ENCODE measurements at regions not wholly inside any gene's neighbourhood (a gene's known extent, or its start where the extent isn't known, plus 50 kb on each side); places are given as distances from the start of the nearest gene placed in this dataset.
A peak's percentile ranks its signal among the peaks of the same experiment; 100 is the strongest.
"Not testable (repeated sequence)": the region's sequence is repeated elsewhere in the genome, so short reads cannot be mapped to it uniquely, and the experiment has no call there.

DNA sequence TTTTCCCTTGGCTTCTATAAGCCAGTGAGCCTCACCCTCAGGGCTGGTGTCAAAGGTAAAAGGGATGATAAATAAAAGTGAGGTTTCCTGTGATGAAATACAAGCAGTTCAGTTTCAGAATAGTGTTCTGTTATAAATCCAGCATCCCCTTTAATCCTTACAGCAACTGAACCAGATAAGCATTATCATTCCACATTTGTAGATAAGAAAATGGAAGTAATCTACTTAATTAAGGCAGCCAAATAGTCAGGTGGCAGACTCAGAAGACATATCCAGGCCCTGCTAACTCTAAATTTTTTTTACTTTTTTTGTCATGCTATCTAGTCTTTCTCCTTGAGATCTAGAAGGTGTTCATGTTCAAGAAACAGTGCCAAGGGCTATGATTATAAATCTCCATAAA lies 99.4 kb upstream of the SOX21 start:
- Histone ChIP-seq H3K36me3 (no peaks in the 10 kb centered on the region), H3K27ac (no peak overlapping the region), H3K27me3 (no peaks in the 10 kb centered on the region), H3K4me1 (no peaks in the 10 kb centered on the region), H3K4me3 (no peak overlapping the region), H3K9me3 (no peaks in the 10 kb centered on the region)
- intact Hi-C loops (cut with DNase I), result no loop called here
- no peak for TF ChIP-seq POLR2A (IDR thresholded peaks at IDR 0.05)
- no peak for TF ChIP-seq CTCF (IDR thresholded peaks at IDR 0.05)
- DNase-seq, result no peak

GRCh38 chr13:94800423-94800822 lies 88.1 kb upstream of the SOX21 start:
- TF ChIP-seq CTCF (IDR thresholded peaks at IDR 0.05) (peak in 4 of 6 experiments; percentile 15 to 65 (median 32)), POLR2A (IDR thresholded peaks at IDR 0.05) (no peak)
- 31 to 51% methylated on average over 5 of the region's 5 CpGs for WGBS, 2 donors
- DNase-seq, result no peak
- no peaks in the 10 kb centered on the region for H3K27me3 ChIP-seq
- no peak overlapping the region for H3K4me3 ChIP-seq
- intact Hi-C loops (cut with DNase I), result no loop called here
- H3K4me1 ChIP-seq, result peaks cover 0 to 26% (median 0%) of the 10 kb centered on the region in 3 donors
- H3K36me3 ChIP-seq, result no peaks in the 10 kb centered on the region
- no peaks in the 10 kb centered on the region for H3K9me3 ChIP-seq
- H3K27ac ChIP-seq, result no peak overlapping the region

DNA sequence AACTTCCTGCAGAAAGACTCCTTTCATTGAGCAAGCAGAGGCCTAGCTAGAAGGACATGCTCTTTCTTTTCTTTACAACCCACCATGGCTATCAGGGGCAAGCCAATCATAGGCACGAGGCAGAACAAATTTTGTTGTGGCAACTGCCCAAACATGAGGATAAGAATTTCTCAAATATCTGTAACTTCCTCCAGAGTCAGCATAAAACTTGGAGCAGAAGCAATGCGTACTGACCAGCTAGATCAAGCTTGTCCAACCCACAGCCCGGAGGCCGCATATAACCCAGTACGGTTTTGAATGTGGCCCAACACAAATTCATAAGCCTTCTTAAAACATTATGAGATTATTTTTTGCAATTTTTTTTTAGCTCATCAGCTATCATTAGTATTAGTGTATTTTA lies 87.0 kb upstream of the SOX21 start:
- TF ChIP-seq POLR2A (IDR thresholded peaks at IDR 0.05) (no peak), CTCF (IDR thresholded peaks at IDR 0.05) (no peak)
- H3K4me3 ChIP-seq, result no peak overlapping the region

DNA sequence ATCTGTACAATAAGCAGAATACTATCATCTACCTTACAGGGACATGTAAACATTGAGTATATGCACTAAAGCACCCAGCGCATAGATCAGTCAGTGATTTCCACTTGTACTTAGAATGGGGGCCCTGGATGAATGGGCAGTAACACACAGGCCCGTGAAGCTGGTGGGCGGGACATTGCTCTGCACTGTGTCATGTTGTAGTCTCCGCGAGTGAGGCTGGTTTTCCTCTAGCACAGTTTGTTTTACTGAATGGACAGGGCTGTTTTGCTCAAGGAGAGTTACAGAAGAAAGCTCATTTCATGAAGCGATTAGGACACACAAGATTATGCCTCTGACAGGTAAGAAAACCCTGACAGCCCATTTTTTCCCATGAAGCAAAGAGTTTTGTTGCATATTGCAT lies 86.4 kb upstream of the SOX21 start:
- H3K4me1 ChIP-seq, result peaks cover 0 to 26% (median 0%) of the 10 kb centered on the region in 3 donors
- no peaks in the 10 kb centered on the region for H3K27me3 ChIP-seq
- TF ChIP-seq POLR2A (IDR thresholded peaks at IDR 0.05), result no peak
- TF ChIP-seq CTCF (IDR thresholded peaks at IDR 0.05), result no peak
- no peaks in the 10 kb centered on the region for H3K9me3 ChIP-seq
- no peaks in the 10 kb centered on the region for H3K36me3 ChIP-seq
- no peak overlapping the region for H3K4me3 ChIP-seq
- WGBS, 2 donors, result 85 to 92% methylated on average over 6 of the region's 6 CpGs
- DNase-seq, result no peak
- H3K27ac ChIP-seq, result no peak overlapping the region
- intact Hi-C loops (cut with DNase I), result no loop called here

More for the DNA sequence above, 87.0 kb upstream of the SOX21 start:
- Histone ChIP-seq H3K9me3 (no peaks in the 10 kb centered on the region), H3K36me3 (no peaks in the 10 kb centered on the region), H3K4me1 (peaks cover 0 to 26% (median 0%) of the 10 kb centered on the region in 3 donors), H3K27me3 (no peaks in the 10 kb centered on the region), H3K27ac (no peak overlapping the region)
- DNase-seq, result no peak
- intact Hi-C loops (cut with DNase I), result no loop called here
- 42 to 69% methylated on average over 5 of the region's 5 CpGs for WGBS, 2 donors

- intact Hi-C loops (cut with DNase I), result no loop called here
- peaks cover 0 to 15% (median 0%) of the 10 kb centered on the region in 3 donors for H3K4me1 ChIP-seq
- WGBS, 2 donors, result 91 to 92% methylated on average over 7 of the region's 7 CpGs
- no peaks in the 10 kb centered on the region for H3K27me3 ChIP-seq
- no peak overlapping the region for H3K27ac ChIP-seq
- H3K9me3 ChIP-seq, result no peaks in the 10 kb centered on the region
- TF ChIP-seq POLR2A (IDR thresholded peaks at IDR 0.05), result no peak
- no peak for TF ChIP-seq CTCF (IDR thresholded peaks at IDR 0.05)
- DNase-seq, result no peak
- H3K36me3 ChIP-seq, result no peaks in the 10 kb centered on the region
- no peak overlapping the region for H3K4me3 ChIP-seq
These were observed 82.9 kb upstream of the SOX21 start for GRCh38 chr13:94795292-94795691.

DNA sequence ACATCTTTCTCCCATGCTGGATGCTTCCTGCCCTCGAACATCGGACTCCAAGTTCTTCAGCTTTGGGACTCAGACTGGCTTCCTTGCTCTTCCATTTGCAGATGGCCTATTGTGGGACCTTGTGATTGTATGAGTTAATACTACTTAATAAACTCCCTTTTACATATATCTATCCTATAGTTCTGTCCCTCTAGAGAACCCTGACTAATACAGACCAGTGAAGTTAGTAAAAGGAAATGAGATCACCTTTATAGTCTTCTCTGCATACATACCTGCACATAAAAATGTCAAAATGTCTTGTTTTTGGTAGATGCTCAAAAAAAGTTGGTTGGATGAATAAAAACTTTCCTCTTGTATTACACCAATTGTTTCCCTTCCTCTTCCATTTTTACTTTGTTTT lies 73.9 kb upstream of the SOX21 start:
- H3K36me3 ChIP-seq; H3K4me3 ChIP-seq; intact Hi-C loops (cut with DNase I); H3K4me1 ChIP-seq; DNase-seq; H3K27ac ChIP-seq; H3K27me3 ChIP-seq; H3K9me3 ChIP-seq: not testable (repeated sequence)
- WGBS, 2 donors, result 71 to 92% methylated on average over 2 of the region's 2 CpGs

Data from esophagus squamous epithelium (tissue), 5 donors.